ENCODE measurements at regions not wholly inside any gene's neighbourhood (a gene's known extent, or its start where the extent isn't known, plus 50 kb on each side); places are given as distances from the start of the nearest gene placed in this dataset.

DNA sequence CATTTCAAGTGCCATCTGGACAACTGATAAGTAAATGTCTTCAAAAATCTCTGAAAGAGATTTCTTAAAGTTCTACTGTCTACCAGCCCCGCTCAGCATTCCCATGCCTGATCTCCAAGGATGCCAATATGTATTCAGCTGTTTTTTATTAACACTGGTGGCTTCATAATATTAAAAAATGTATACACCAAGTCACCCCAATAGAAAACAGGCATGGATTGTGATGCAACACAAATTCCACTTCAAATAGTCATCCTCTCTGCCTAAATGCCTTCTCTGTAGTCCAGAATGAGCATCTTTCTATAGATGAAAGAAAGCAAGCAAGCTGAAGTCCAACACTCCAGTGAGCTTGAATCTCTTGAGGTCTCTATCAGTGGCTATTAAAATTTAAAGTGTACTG lies 152.2 kb upstream of the PPARGC1A start:
- no peak overlapping the region for H3K27ac Mint-ChIP-seq (ENCODE audit: unreplicated experiment)
- no peaks in the 10 kb centered on the region for H3K9me3 Mint-ChIP-seq (ENCODE audit: low read depth)
- H3K27me3 Mint-ChIP-seq (ENCODE audit: low read depth), result no peaks in the 10 kb centered on the region
- DNase-seq (ENCODE audit: low spot score), result no peak
- H3K4me3 Mint-ChIP-seq (ENCODE audit: unreplicated experiment), result no peak overlapping the region
- H3K36me3 Mint-ChIP-seq (ENCODE audit: low read depth), result no peaks in the 10 kb centered on the region
- TF ChIP-seq, protein P1, sequence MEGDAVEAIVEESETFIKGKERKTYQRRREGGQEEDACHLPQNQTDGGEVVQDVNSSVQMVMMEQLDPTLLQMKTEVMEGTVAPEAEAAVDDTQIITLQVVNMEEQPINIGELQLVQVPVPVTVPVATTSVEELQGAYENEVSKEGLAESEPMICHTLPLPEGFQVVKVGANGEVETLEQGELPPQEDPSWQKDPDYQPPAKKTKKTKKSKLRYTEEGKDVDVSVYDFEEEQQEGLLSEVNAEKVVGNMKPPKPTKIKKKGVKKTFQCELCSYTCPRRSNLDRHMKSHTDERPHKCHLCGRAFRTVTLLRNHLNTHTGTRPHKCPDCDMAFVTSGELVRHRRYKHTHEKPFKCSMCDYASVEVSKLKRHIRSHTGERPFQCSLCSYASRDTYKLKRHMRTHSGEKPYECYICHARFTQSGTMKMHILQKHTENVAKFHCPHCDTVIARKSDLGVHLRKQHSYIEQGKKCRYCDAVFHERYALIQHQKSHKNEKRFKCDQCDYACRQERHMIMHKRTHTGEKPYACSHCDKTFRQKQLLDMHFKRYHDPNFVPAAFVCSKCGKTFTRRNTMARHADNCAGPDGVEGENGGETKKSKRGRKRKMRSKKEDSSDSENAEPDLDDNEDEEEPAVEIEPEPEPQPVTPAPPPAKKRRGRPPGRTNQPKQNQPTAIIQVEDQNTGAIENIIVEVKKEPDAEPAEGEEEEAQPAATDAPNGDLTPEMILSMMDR (IDR thresholded peaks at IDR 0.05), result no peak
- no peaks in the 10 kb centered on the region for H3K4me1 Mint-ChIP-seq (ENCODE audit: low read depth)

DNA sequence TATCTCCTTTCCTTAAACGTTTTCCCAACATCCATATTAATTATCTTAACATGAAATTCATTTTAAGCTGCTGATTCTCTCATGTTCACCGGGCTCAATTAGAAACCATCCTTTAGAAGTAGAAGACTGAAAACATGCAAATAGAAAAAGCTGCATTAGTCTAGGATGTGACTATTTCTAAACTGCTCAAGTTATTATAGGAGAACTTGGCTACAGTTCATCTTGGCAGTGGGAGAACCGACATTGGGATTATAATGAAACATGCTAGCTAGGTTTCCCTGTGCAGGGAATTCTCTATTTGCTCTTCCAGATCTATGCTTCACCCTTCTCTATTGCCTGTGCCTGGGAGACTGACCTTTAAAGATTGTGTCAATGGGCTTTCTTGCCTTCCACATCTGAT lies 151.0 kb upstream of the PPARGC1A start:
- no peak for DNase-seq (ENCODE audit: low spot score)
- Mint-ChIP-seq H3K4me3 (ENCODE audit: unreplicated experiment) (no peak overlapping the region), H3K27me3 (ENCODE audit: low read depth) (no peaks in the 10 kb centered on the region), H3K36me3 (ENCODE audit: low read depth) (no peaks in the 10 kb centered on the region), H3K27ac (ENCODE audit: unreplicated experiment) (no peak overlapping the region), H3K4me1 (ENCODE audit: low read depth) (no peaks in the 10 kb centered on the region), H3K9me3 (ENCODE audit: low read depth) (no peaks in the 10 kb centered on the region)
- TF ChIP-seq, protein P1 (IDR thresholded peaks at IDR 0.05), result no peak

DNA sequence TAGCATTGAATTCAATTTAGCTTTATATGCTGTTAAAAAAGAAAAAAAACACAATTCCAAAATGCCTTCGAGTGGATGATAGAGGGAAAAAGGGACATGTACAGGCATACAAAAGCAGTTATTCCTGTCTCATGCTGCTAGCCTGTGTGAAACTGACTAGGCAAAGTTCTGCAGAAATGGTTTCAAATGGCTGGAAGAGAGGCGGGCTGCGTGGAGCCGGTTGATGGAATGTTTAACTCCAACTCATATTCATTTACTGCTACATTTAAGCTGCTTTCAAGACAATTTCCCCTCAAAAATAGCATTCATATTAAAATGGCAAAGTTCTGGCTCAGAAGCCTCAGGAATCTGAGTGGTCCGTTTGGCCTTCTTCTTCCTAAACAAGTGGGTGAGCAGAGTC lies 143.8 kb upstream of the PPARGC1A start:
- Mint-ChIP-seq H3K9me3 (ENCODE audit: low read depth) (no peaks in the 10 kb centered on the region), H3K27ac (ENCODE audit: unreplicated experiment) (no peak overlapping the region), H3K4me3 (ENCODE audit: unreplicated experiment) (no peak overlapping the region), H3K36me3 (ENCODE audit: low read depth) (no peaks in the 10 kb centered on the region), H3K27me3 (ENCODE audit: low read depth) (peaks cover 11% of the 10 kb centered on the region), H3K4me1 (ENCODE audit: low read depth) (no peaks in the 10 kb centered on the region)
- TF ChIP-seq, protein P1 (IDR thresholded peaks at IDR 0.05), result no peak
- no peak for DNase-seq (ENCODE audit: low spot score)

DNA sequence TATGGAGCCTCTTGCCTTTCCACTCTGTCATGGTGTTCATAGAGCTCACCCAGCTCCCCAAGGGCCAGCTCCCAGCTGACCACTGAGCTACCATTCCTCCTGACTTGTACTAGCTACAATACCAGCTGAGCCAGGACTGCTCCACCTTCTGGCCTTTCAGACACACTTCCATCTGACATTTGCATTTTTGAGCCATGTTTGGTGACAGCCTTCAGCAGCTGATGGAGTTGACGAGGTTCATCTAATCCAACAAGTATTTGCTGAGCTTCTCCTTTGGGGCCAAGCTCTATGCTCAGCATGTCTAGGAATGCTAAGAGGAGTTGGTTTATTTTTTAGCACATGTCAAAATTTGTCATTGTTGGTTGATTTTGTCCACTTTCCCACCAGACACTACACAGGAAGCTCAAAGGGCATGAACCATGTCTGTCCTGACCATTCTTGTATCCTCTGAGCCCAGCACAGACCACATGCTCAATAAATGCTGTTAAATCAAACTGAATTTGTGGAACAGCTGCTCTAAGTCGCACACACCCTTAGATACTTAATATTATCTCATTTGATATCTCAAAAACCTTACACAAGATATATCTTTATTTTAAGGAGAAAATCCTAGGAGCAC lies 142.6 kb upstream of the PPARGC1A start:
- no peak overlapping the region for H3K4me3 Mint-ChIP-seq (ENCODE audit: unreplicated experiment)
- H3K27ac Mint-ChIP-seq (ENCODE audit: unreplicated experiment), result no peak overlapping the region
- DNase-seq (ENCODE audit: low spot score), result no peak
- H3K27me3 Mint-ChIP-seq (ENCODE audit: low read depth), result peaks cover 11% of the 10 kb centered on the region
- no peaks in the 10 kb centered on the region for H3K9me3 Mint-ChIP-seq (ENCODE audit: low read depth)
- no peaks in the 10 kb centered on the region for H3K36me3 Mint-ChIP-seq (ENCODE audit: low read depth)
- no peaks in the 10 kb centered on the region for H3K4me1 Mint-ChIP-seq (ENCODE audit: low read depth)
- TF ChIP-seq, protein P1 (IDR thresholded peaks at IDR 0.05), result peak; percentile 67

DNA sequence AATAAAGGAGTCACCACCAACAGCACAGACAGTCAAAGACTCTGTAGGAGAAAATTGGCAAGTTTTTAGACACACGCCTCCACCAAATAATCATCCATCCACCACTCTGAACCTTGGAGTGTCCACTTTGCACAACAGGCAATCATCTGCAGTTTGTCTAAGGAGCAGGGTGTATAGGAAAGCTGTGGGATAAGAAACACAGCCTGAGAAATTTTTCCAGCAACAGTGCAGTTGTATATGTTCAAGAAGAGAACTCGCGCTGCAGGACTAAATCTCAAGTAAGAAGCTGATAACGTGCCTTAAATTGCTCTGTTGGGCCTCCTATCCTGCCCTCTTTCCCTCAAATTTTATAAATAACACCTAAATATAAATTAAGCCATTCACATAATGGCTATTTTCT lies 136.7 kb upstream of the PPARGC1A start:
- Mint-ChIP-seq H3K4me1 (ENCODE audit: low read depth) (no peaks in the 10 kb centered on the region), H3K27ac (ENCODE audit: unreplicated experiment) (no peak overlapping the region), H3K36me3 (ENCODE audit: low read depth) (no peaks in the 10 kb centered on the region), H3K4me3 (ENCODE audit: unreplicated experiment) (no peak overlapping the region), H3K9me3 (ENCODE audit: low read depth) (no peaks in the 10 kb centered on the region), H3K27me3 (ENCODE audit: low read depth) (peaks cover 13% of the 10 kb centered on the region)
- TF ChIP-seq, protein P1 (IDR thresholded peaks at IDR 0.05), result no peak
- DNase-seq (ENCODE audit: low spot score), result no peak

Measured in chondrocyte (in vitro differentiated cells).